NCI-H2196 treated with DMSO at 0.1 percent for 48 hours (cell line): ENCODE measurements at regions not wholly inside any gene's neighbourhood (a gene's known extent, or its start where the extent isn't known, plus 50 kb on each side); places are given as distances from the start of the nearest gene placed in this dataset.
"Not testable (repeated sequence)": the region's sequence is repeated elsewhere in the genome, so short reads cannot be mapped to it uniquely, and the experiment has no call there.

Experiments used
- DNase-seq: peaks from one replicate; lab custom pipeline; 2025; ENCODE audit not compliant: unreplicated experiment; lab: John Stamatoyannopoulos, UW

GRCh38 chr15:92751528-92751927, 96.0 kb upstream of the FAM174B start:
- DNase-seq = no peak

DNA sequence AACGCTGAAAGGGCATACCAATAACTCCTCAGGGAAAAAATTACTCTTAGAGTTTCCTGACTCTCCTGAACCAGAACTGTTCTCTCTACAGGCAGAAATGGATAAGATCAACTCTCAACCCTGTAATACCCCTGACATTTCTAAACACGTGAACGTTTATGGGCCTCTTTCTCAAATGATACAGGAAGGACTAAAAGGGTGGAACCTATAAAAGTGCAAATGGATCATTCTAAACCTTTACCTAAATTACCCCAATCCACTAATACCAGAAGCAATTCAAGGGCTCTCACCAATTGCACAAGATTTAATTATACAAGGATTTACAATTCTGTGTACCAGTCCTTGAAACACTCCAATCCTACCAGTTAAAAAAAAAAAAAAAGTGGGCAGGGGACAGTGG, 98.0 kb upstream of the FAM174B start:
- DNase-seq = no peak

- no peak for DNase-seq
Measured at GRCh38 chr15:92763459-92763858, 107.9 kb upstream of the FAM174B start.

GRCh38 chr15:92768131-92768530, 112.6 kb upstream of the FAM174B start:
- DNase-seq = not testable (repeated sequence)

- DNase-seq = no peak
Measured at GRCh38 chr15:92770641-92771040, 115.1 kb upstream of the FAM174B start.

DNA sequence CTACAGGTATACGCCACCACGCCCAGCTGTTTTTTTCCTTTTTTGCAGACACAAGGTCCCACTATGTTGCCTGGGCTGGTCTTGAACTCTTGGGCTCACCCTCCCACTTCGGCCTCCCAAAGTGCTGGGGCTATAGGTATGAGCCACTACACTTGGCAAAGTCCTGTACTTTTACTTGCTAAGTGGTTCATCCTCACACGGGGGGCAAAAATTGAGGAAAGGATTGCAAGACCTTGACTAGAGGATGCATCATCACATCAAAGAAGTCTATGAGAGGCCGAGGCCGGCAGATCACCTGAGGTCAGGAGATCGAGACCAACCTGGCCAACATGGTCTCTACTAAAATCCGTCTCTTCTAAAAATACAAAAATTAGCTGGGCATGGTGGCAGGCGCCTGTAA, 116.5 kb upstream of the FAM174B start:
- DNase-seq = no peak

DNA sequence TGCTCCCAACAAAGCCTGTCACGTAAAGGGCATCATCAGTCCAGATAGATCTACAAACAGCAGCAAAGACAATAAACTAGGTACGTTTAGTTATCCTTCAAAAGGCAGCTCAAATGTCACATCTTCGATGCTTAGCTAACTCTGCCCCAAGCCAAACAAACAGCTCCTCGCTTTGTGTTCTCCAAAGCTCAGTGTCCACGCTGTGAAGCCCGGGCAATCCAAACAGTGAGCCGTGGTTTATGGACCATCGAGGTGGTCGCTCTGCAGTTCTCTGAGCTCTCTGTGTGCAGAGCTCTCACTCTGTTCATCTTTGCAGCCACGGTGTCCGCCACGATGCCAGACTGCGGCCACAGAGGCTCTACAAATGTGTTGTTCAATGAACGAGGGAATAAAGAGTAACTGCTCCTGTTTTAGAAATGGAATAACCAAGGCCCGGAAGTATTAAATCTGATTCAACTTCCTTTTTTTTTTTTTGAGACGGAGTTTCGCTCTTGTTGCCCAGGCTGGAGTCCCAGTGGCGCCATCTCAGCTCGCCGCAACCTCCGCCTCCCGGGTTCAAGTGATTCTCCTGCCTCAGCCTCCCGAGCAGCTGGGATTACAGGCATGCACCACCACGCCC, 117.2 kb upstream of the FAM174B start:
- DNase-seq = no peak

GRCh38 chr15:92773340-92773739, 117.8 kb upstream of the FAM174B start:
- no peak for DNase-seq

GRCh38 chr15:92779874-92780273, 120.2 kb upstream of the CHD2 start:
- DNase-seq = no peak

DNA sequence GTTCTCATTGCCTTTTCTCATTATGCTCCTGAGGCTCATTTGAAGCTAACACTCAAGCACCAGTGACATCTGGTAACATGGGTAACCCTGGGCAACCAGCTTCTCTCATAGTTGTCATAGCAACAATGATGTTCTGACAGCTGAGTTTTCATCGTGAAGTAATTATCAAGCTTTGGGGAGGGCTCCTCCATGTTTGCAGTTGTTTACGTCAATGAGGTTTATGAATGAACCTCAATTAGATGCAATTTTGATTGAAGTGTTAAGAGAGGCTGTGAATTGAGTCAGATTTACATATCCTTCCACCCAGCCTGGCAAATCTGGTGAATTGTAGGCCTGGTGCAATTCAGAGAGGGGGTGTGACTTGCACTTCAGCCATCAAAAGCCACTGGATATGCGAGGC, 119.3 kb upstream of the CHD2 start:
- no peak for DNase-seq

GRCh38 chr15:92781925-92782453, 118.1 kb upstream of the CHD2 start:
- no peak for DNase-seq

DNA sequence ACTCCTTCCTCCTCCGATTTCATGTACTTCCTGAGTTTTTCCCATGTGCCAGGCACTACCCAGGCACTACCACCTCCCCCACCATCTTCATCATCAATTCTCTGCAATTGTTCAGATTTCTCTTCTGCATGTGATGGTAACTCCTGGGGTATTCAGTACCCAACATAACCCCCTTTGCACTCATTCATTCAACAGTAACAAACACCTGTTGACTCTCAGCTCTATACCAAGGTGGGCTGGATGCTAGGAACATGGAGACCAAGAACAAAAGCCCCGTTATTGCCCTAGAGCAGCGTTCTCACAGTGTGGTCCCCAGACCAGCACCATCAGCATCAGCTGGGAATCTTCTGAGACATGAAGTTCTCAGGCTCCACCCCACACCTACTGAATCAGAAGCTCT, 113.0 kb upstream of the CHD2 start:
- DNase-seq = no peak

DNA sequence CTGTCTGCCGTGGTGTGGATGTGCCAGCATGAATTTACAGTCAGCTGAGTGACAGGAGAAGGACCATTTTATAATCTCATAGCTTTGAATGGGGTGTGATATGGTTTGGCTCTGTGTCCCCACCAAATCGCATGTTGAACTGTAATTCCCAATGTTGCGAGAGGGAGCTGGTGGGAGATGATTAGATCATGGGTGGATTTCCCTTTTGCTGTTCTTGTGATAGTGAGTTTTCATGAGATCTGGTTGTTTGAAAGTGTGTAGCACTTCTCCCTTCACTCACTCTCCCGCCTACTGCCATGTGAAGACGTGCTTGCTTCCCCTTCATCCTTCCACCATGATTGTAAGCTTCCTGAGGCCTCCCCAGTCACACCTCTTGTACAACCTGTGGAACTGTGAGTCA, 111.9 kb upstream of the CHD2 start:
- DNase-seq = no peak

GRCh38 chr15:92788793-92789192, 111.3 kb upstream of the CHD2 start:
- not testable (repeated sequence) for DNase-seq

DNA sequence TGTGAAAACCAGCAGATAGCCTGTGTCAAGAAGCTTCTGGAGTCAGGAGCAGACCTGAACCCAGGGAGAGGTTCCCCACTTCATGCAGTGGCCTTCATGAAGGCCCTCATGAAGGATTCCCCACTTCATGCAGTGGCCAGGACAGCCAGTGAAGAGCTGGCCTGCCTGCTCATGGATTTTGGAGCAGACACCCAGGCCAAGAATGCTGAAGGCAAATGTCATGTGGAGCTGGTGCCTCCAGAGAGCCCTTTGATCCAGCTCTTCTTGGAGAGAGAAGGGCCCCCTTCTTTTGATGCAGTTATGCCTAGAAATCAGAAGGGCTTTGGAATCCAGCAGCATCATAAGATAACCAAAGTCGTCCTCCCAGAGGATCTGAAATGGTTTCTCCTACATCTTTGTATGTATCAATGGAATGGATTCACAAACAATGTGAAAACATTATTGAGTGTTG, 103.9 kb upstream of the CHD2 start:
- no peak for DNase-seq

- peak; percentile 52 for DNase-seq
Measured at GRCh38 chr15:92797168-92798052, 102.7 kb upstream of the CHD2 start.

- no peak for DNase-seq
Measured at GRCh38 chr15:92800013-92800412, 100.1 kb upstream of the CHD2 start.

DNA sequence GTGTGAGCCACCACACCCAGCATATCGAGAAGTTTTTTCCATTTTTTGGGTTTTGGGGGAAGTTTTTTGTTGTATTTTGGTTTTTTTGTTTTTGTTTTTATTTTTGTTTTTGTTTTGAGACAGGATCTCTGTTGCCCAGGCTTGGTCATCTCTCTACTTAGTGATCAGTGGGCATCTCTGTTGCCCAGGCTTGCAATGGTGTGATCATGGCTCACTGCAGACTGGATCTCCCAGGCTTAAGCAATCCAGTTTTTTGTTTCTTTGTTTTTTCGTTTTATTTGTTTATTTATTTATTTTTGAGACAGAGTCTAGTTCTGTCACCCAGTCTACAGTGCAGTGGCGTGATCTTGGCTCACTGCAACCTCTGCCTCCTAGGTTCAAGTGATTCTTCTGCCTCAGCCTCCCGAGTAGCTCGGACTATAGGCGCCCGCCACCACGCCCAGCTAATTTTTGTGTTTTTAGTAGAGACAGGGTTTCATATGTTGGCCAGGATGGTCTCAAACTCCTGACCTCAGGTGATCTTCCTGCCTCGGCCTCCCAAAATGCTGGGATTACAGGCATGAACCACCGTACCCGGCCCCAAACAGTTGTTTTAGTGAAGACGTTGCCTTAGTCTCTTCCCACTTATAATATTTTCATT, 99.6 kb upstream of the CHD2 start:
- DNase-seq = not testable (repeated sequence)

GRCh38 chr15:92801056-92801773, 98.9 kb upstream of the CHD2 start:
- not testable (repeated sequence) for DNase-seq

DNA sequence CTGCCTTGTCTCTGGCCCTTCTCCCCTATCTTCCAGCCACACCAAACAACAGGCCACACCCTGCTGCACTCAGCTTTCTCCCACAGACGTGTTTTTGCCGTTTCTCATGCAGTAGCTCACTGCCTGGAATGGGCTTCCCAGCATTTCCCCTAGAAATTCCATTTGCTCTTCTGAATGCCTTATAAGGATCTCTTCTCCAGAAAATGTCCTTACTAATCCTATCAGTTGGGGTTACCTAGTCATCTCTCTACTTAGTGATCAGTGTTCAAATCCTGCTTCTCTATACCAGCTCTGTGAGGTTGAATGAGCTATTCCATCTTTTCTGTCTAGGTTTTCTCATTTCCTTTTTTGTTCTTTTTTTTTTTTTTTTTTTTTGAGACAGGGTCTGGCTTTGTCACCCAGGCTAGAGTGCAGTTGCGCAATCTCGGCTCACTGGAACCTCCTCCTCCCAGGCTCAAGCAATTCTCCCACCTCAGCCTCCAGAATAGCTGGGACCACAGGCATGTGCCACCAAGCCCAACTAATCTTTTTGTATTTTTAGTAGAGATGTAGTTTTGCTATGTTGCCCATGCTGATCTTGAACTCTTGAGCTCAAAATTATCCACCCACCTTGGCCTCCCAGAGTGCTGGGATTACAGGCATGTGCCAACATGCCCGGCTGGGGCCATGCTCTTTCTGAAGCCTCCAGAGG, 98.2 kb upstream of the CHD2 start:
- no peak for DNase-seq

DNA sequence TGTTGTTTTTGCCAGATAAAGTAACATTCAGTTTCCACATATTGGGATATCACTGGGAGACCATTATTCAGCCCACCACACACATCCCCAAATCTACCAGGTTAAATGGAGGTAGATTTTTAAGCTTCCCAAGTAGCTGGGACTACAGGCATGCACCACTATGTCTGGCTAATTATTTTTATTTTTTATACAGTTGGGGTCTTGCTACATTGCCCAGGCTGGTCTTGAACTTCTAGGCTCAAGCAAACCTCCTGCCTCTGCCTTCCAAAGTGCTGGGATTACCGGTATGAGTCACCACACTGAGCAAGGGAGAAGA, 96.6 kb upstream of the CHD2 start:
- no peak for DNase-seq
